GM21737 (cell line): ENCODE measurements at regions not wholly inside any gene's neighbourhood (a gene's known extent, or its start where the extent isn't known, plus 50 kb on each side); places are given as distances from the start of the nearest gene placed in this dataset.
"Not testable (repeated sequence)": the region's sequence is repeated elsewhere in the genome, so short reads cannot be mapped to it uniquely, and the experiment has no call there.

ENCODE experiments used
- ATAC-seq: cut with Tn5 transposase; IDR thresholded peaks from one replicate; pipeline ENCODE4 v1.9.1; 2021; ENCODE audit warnings: mild to moderate bottlenecking, moderate library complexity; ENCODE audit not compliant: unreplicated experiment

DNA sequence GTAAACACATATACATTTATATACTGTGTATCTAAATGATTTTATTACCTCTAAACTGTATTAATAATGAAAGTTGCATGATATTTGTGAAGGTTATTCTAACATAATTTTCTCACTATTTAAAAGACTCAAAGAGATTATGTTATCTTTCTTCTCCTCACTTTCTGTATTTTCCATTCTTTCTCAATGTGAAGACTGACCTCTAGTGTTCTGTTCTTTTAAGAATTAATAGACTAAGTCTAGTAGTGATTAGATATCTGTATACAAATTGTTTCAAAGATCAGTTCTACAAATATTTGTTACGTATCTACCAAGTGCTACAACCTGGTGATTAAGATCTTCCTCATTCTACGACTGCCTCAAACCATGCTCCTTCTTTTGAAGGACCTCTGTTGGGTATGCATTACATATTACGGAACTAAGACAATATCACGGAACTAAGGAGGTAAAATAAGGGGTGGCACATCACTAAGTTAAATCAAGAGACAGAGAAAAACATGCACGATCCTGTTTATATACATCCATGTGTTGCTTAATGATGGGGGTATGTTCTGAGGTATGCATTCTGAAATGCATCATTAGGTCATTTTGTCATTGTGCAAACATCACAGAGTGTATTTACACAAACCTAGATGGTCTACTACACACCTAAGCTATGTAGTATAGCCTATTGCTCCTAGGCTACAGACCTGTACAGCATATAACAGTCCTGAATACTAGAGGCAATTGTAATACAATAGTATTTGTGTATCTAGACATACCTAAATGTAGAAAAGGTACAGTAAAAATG, 161.5 kb upstream of the KBTBD8 start:
- ATAC-seq: no peak

DNA sequence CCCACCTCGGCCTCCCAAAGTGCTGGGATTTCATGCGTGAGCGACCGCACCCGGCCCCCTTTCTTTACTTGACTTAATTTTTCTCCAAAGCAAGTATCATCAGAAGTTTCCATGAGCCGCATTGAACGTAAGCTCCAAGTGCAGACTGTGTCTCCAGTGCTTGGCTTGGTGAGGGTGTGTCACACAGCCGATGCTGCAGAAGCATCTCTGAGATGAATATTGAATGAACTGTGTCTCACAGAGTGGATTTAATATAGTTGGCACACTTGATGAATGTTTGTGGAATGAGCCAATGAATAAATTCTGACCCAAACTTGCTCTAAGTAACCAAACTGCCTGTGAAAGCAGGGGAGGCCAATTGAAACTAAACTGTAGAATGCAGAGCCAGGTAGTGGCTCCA, 159.4 kb upstream of the KBTBD8 start:
- ATAC-seq: no peak

- ATAC-seq: no peak
Observed at GRCh38 chr3:66839508-66839907, 158.6 kb upstream of the KBTBD8 start.

DNA sequence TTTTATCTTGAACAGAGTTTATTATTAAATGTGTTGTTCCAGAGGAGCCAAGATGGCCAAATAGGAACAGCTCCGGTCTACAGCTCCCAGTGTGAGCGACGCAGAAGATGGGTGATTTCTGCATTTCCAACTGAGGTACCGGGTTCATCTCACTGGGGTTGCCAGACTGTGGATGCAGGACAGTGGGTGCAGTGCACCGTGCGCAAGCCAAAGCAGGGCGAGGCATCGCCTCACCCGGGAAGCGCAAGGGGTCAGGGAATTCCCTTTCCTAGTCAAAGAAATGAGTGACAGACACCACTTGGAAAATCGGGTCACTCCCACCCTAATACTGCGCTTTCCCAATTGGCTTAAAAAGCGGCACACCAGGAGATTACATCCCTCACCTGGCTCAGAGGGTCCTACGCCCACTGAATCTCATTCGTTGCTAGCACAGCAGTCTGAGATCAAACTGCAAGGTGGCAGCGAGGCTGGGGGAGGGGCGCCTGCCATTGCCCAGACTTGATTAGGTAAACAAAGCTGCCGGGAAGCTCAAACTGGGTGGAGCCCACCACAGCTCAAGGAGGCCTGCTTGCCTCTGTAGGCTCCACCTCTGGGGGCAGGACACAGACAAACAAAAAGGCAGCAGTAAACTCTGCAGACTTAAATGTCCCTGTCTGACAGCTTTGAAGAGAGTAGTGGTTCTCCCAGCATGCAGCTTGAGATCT, 155.2 kb upstream of the KBTBD8 start:
- ATAC-seq: not testable (repeated sequence)

DNA sequence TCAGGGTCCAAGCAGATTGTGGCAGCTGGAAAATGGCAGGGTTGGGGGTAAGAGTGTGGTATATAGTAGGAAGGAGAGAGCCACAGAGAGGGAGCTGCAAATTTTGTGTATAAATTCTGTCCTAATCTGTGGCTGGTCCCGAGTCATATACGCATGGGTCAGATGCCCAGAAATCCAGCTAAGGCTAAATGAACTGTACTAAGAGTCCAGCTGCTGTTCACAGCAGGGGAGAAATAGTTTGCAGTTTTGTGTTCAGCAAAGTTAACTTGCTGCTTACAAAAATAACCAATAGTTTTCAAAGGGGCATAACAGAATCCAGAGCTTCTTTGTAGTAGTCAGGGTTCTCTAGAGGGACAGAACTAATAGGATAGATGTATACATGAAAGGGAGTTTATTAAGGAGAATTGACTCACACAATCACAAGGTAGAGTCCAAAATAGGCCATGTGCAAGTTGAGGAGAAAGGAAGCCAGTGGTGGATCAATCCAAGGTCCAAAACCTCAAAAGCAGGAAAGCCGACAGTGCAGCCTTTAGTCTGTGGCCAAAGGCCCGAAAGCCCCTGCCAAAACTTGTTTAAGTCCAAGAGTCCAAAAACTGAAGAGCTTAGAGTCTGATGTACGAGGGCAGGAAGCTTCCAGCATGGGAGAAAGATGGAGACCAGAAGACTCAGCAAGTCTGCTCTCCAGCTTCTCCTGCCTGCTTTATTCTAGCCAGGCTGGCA, 146.1 kb upstream of the KBTBD8 start:
- no peak for ATAC-seq

- ATAC-seq: no peak
Observed at GRCh38 chr3:66854601-66855151, 143.4 kb upstream of the KBTBD8 start.

- peak; percentile 82 for ATAC-seq
Observed at GRCh38 chr3:66856533-66856932, 141.6 kb upstream of the KBTBD8 start.

GRCh38 chr3:66858656-66859381, 139.3 kb upstream of the KBTBD8 start:
- ATAC-seq: no peak

GRCh38 chr3:66860771-66861170, 137.3 kb upstream of the KBTBD8 start:
- no peak for ATAC-seq

GRCh38 chr3:66863205-66864111, 134.6 kb upstream of the KBTBD8 start:
- no peak for ATAC-seq

DNA sequence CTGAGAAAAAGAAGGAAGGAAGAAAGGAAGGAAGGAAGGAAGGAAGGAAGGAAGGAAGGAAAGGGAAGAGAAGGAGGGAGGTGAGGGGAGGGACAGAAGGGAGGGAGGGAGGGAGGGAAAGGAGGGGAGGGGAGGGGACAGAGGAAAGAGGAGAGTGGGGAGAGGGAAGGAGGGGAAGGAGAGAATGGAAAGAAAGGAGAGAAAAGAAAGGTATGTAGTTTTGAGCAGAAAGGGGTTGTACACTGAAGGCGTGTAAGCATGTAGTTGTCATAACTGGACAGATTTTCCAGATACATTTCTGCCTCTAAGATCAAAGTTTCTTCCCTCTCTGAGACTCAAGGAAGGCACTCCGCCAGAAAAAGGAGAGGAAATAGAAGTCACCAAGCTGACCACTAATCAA, 113.4 kb upstream of the KBTBD8 start:
- no peak for ATAC-seq

DNA sequence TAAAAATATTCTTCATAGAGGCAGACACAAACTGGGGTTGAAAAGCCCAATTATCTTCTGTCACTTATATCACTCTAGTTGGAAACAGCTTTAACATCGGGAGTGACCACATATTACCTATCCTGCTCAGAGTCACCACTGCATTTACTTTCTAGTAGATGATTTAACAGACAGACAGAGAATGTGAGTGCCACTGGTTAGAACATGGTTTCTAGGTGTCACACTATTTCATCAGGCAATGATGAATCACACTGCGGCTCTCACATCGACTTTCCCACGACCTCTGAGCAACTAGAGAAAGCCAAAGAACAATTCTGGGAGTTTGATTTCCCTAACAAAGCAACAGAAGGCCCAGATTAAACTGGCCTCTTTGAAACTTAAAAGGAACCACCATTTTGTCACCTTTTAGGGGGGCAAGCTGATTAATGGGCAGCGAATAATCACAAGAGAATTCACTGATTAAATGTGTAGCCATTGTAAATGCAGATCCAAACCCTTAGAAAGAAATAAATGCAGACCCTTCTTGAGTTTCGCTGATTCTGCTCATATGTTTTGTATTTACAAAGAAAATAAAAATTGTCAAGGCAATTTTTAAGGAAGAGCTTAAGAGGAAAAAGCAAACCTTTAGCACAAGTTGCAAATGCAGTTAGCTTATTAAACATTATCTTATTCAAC, 112.6 kb upstream of the KBTBD8 start:
- ATAC-seq: no peak

GRCh38 chr3:66889750-66890494, 108.2 kb upstream of the KBTBD8 start:
- no peak for ATAC-seq

- ATAC-seq: no peak
Observed at GRCh38 chr3:66898155-66898554, 100.0 kb upstream of the KBTBD8 start.

GRCh38 chr3:66904336-66904735, 93.8 kb upstream of the KBTBD8 start:
- no peak for ATAC-seq

GRCh38 chr3:66904831-66905493, 93.1 kb upstream of the KBTBD8 start:
- no peak for ATAC-seq

DNA sequence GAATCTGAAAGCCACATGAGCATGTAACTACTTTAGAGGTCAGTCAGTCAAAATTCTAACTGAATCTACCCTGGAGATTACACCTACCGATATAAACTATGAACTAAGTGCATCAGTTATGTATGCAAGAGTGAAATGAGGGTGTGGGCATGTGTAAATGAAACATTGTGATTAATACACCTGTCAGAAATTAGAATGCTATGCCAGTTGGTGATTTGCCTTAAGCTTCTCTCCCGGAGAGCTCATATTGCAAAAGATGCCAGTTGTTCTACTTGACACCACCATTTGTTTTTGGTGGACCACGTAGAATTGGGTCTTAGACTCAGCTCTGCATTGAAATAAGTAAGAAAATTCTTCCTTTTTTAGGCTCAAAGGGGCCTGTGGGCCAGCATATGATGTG, 91.0 kb upstream of the KBTBD8 start:
- no peak for ATAC-seq
